Uterus (tissue), 3 donors: ENCODE measurements at regions not wholly inside any gene's neighbourhood (a gene's known extent, or its start where the extent isn't known, plus 50 kb on each side); places are given as distances from the start of the nearest gene placed in this dataset.

Source experiments
- DNase-seq, 2 donors: peaks; one replicate each; pipeline ENCODE4 v3.0.0-alpha.2; 2019 to 2020
- H3K27ac ChIP-seq, 2 donors: fragments of 200-600 bp; sonication (generic); 1 replicate in 1 of 2; 2 replicates in 1 of 2; pipeline ENCODE4 v1.5.1; 2016 to 2018
- H3K27me3 ChIP-seq, 2 donors: fragments of 200-600 bp; sonication (generic); one replicate each; pipeline ENCODE4 v1.5.1; 2018 to 2019; ENCODE audit warnings: control low read depth in 1 of 2
- H3K36me3 ChIP-seq, 2 donors: fragments of 200-600 bp; sonication (generic); one replicate each; pipeline ENCODE4 v1.5.1; 2019; ENCODE audit warnings: control low read depth in 1 of 2
- H3K4me1 ChIP-seq, 2 donors: fragments of 200-600 bp; sonication (generic); one replicate each; pipeline ENCODE4 v1.5.1; 2018 to 2019; ENCODE audit warnings: control low read depth in 1 of 2
- H3K4me3 ChIP-seq, 2 donors: fragments of 200-600 bp; sonication (generic); 1 replicate in 1 of 2; 2 replicates in 1 of 2; pipeline ENCODE4 v1.5.1; 2018 to 2019; ENCODE audit warnings: mild to moderate bottlenecking in 1 of 2
- H3K9me3 ChIP-seq, 2 donors: fragments of 200-600 bp; sonication (generic); one replicate each; pipeline ENCODE4 v1.5.1; 2019; ENCODE audit warnings: control low read depth in 1 of 2
- POLR2A ChIP-seq, 2 donors: fragments of 450-650 bp; IDR thresholded peaks; one replicate each; pipeline ENCODE4 v1.6.1; 2016; ENCODE audit warnings: antibody characterized with exemption in 2 of 2, mild to moderate bottlenecking in 1 of 2, moderate library complexity in 1 of 2
- intact Hi-C: fragments of 100-400 bp; cut with DNase I; formaldehyde crosslinking; loops from one replicate; pipeline ENCODE4 v1.15.1; 2023; ENCODE audit warnings: low total_unique reads
- TF ChIP-seq, protein P1 (sequence below), 4 experiments: fragments of 200-600 bp in 2 of 4; fragments of 450-650 bp in 2 of 4; sonication (generic) in 2 of 4; IDR thresholded peaks; one replicate each; pipeline ENCODE4 v1.5.1; 2016 to 2019; ENCODE audit warnings: antibody characterized with exemption in 4 of 4, mild to moderate bottlenecking in 2 of 4, moderate library complexity in 1 of 4
- donor health status: DM: yes; HTN: yes; CAD: no.

- TF ChIP-seq POLR2A (IDR thresholded peaks at IDR 0.05) = no peak
- TF ChIP-seq, protein P1, sequence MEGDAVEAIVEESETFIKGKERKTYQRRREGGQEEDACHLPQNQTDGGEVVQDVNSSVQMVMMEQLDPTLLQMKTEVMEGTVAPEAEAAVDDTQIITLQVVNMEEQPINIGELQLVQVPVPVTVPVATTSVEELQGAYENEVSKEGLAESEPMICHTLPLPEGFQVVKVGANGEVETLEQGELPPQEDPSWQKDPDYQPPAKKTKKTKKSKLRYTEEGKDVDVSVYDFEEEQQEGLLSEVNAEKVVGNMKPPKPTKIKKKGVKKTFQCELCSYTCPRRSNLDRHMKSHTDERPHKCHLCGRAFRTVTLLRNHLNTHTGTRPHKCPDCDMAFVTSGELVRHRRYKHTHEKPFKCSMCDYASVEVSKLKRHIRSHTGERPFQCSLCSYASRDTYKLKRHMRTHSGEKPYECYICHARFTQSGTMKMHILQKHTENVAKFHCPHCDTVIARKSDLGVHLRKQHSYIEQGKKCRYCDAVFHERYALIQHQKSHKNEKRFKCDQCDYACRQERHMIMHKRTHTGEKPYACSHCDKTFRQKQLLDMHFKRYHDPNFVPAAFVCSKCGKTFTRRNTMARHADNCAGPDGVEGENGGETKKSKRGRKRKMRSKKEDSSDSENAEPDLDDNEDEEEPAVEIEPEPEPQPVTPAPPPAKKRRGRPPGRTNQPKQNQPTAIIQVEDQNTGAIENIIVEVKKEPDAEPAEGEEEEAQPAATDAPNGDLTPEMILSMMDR (IDR thresholded peaks at IDR 0.05) = no peak
- Histone ChIP-seq H3K4me3 (no peak overlapping the region), H3K4me1 (no peaks in the 10 kb centered on the region), H3K36me3 (no peaks in the 10 kb centered on the region), H3K9me3 (no peaks in the 10 kb centered on the region), H3K27ac (no peak overlapping the region), H3K27me3 (no peaks in the 10 kb centered on the region)
- DNase-seq = no peak
- intact Hi-C loops = no loop called here
These were observed 436.0 kb upstream of the CDH9 start for GRCh38 chr5:27474395-27474794.

DNA sequence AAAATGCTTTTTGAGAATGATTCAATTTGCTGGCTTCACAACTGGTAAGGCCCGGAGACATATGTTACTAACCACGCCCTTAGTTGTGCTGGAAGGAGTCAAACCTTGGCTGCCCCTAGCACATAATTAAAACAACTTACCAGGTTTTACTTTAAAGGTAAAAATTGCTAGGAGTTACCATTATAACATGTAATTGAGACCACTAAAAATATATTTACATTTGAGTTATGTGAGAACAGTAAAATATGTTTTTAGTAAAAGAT lies 435.6 kb upstream of the CDH9 start:
- no peak for DNase-seq
- no peaks in the 10 kb centered on the region for H3K4me1 ChIP-seq
- H3K4me3 ChIP-seq = no peak overlapping the region
- H3K9me3 ChIP-seq = no peaks in the 10 kb centered on the region
- no peaks in the 10 kb centered on the region for H3K36me3 ChIP-seq
- no peak overlapping the region for H3K27ac ChIP-seq
- intact Hi-C loops = no loop called here
- TF ChIP-seq POLR2A (IDR thresholded peaks at IDR 0.05) = no peak
- TF ChIP-seq, protein P1 (IDR thresholded peaks at IDR 0.05) = no peak
- no peaks in the 10 kb centered on the region for H3K27me3 ChIP-seq

DNA sequence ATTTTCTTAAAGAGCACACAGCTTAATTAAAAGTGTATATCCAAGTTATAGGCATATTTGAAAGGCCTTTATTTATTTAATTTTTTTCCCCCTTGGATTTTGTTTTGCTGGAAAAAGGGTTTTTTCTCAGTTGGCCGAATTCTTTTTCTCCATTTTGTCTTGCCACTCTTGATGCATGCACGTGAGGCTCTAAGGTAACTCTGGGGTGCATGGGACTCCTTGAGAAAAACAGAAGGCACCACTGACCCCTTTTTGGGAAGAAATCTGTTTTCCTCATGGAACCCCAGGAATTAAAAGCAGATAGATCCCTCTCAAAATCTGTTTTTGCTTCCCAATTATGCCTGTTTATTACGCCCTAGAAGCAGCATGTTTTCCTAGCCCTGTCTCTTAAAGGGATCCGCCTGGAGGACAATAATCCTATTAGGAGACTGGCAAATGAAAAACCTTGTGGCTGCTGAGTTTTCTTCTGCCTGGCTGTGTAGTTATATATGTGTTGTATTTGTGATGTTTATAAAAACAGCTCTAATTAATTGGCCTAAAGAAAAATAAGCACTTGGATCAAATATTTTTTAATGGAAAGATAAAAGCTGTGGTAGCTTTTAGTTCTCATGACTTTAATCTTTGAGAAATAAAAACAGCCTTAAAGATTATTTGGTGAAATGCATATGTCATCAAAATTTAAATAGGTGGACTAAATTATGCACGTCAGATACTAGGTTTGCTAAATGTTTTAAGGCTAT lies 435.1 kb upstream of the CDH9 start:
- H3K4me3 ChIP-seq = no peak overlapping the region

DNA sequence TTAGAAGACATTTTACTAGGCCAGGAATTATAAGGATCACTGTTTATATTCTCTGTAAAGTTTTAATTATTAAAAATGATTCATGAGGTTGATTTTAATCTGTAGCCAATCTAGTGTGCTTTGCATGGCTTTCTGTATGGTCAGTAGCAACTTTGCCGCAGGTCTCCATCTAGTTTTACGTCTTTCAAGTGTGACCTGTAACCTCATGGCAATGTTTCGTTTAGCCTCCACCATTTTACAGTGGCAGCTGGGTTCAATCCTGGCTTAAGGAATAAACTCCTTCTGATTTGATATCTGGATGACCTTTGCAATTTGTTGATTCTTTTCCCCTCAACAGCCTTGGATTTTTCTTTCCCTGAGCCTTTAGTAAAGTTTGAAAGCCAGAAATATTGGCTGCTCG lies 434.5 kb upstream of the CDH9 start:
- no peaks in the 10 kb centered on the region for H3K36me3 ChIP-seq
- no peak overlapping the region for H3K4me3 ChIP-seq
- H3K4me1 ChIP-seq = no peaks in the 10 kb centered on the region
- no peak overlapping the region for H3K27ac ChIP-seq
- intact Hi-C loops = no loop called here
- no peak for DNase-seq
- TF ChIP-seq, protein P1 (IDR thresholded peaks at IDR 0.05) = no peak
- TF ChIP-seq POLR2A (IDR thresholded peaks at IDR 0.05) = no peak
- no peaks in the 10 kb centered on the region for H3K9me3 ChIP-seq
- no peaks in the 10 kb centered on the region for H3K27me3 ChIP-seq

More for the DNA sequence above, 435.1 kb upstream of the CDH9 start:
- no peaks in the 10 kb centered on the region for H3K4me1 ChIP-seq
- H3K9me3 ChIP-seq = no peaks in the 10 kb centered on the region
- intact Hi-C loops = no loop called here
- H3K27ac ChIP-seq = no peak overlapping the region
- no peak for TF ChIP-seq POLR2A (IDR thresholded peaks at IDR 0.05)
- TF ChIP-seq, protein P1 (IDR thresholded peaks at IDR 0.05) = no peak
- DNase-seq = no peak
- H3K36me3 ChIP-seq = no peaks in the 10 kb centered on the region
- H3K27me3 ChIP-seq = no peaks in the 10 kb centered on the region

DNA sequence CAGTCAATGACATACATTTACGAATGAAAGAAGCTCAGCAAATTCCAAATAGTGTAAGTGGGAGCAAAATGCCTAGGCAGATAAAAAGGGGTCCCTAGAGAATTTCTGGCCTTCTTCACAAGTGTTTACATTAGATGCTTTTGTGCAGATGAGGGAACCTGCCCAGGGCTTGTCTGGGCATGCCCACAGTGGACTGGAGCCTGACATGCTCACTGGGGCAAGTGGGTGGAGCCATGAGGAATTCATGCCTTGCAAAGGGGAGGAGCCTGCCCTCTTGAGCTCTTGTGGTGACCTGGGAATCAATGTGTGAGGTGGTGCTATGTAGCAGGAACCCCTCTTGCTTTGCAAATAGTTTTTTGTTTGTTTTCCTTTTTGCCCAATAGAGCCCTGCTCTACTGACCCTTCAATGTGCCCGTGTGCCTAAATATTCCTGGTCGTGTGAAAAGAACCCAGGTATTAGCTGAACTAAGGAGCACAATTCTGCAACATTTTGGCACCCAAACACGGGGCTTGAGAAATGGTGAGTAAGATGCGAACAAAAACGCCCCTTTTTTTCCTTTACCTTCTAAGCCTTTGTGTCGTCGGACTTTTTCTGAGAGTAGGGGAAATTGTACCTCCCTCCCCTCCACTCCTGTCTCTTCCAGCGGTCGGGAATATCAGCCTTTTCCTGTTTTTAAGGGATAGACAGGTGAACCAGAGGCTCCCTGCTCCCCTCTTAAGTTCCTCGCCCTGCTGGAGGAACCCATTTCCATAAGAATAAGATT lies 433.8 kb upstream of the CDH9 start:
- H3K4me1 ChIP-seq = no peaks in the 10 kb centered on the region
- no peaks in the 10 kb centered on the region for H3K27me3 ChIP-seq
- DNase-seq = no peak
- H3K9me3 ChIP-seq = no peaks in the 10 kb centered on the region
- intact Hi-C loops = no loop called here
- no peak overlapping the region for H3K27ac ChIP-seq
- no peaks in the 10 kb centered on the region for H3K36me3 ChIP-seq
- TF ChIP-seq, protein P1 (IDR thresholded peaks at IDR 0.05) = no peak
- no peak for TF ChIP-seq POLR2A (IDR thresholded peaks at IDR 0.05)
- no peak overlapping the region for H3K4me3 ChIP-seq
